ENCODE measurements at regions not wholly inside any gene's neighbourhood (a gene's known extent, or its start where the extent isn't known, plus 50 kb on each side); places are given as distances from the start of the nearest gene placed in this dataset.

- TF ChIP-seq, protein P1, sequence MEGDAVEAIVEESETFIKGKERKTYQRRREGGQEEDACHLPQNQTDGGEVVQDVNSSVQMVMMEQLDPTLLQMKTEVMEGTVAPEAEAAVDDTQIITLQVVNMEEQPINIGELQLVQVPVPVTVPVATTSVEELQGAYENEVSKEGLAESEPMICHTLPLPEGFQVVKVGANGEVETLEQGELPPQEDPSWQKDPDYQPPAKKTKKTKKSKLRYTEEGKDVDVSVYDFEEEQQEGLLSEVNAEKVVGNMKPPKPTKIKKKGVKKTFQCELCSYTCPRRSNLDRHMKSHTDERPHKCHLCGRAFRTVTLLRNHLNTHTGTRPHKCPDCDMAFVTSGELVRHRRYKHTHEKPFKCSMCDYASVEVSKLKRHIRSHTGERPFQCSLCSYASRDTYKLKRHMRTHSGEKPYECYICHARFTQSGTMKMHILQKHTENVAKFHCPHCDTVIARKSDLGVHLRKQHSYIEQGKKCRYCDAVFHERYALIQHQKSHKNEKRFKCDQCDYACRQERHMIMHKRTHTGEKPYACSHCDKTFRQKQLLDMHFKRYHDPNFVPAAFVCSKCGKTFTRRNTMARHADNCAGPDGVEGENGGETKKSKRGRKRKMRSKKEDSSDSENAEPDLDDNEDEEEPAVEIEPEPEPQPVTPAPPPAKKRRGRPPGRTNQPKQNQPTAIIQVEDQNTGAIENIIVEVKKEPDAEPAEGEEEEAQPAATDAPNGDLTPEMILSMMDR (IDR thresholded peaks at IDR 0.05; ENCODE audit: low read depth, low read length) = no peak
- no peak for DNase-seq (ENCODE audit: low read depth, low spot score)
- in situ Hi-C loops (cut with HindIII; ENCODE audit: low sequenced_read_pairs) = no loop called here
- no peak overlapping the region for H3K4me3 ChIP-seq (ENCODE audit: low read depth, low read length)
These were observed 181.9 kb downstream of the RBFOX3 start for GRCh38 chr17:79428988-79429387.

DNA sequence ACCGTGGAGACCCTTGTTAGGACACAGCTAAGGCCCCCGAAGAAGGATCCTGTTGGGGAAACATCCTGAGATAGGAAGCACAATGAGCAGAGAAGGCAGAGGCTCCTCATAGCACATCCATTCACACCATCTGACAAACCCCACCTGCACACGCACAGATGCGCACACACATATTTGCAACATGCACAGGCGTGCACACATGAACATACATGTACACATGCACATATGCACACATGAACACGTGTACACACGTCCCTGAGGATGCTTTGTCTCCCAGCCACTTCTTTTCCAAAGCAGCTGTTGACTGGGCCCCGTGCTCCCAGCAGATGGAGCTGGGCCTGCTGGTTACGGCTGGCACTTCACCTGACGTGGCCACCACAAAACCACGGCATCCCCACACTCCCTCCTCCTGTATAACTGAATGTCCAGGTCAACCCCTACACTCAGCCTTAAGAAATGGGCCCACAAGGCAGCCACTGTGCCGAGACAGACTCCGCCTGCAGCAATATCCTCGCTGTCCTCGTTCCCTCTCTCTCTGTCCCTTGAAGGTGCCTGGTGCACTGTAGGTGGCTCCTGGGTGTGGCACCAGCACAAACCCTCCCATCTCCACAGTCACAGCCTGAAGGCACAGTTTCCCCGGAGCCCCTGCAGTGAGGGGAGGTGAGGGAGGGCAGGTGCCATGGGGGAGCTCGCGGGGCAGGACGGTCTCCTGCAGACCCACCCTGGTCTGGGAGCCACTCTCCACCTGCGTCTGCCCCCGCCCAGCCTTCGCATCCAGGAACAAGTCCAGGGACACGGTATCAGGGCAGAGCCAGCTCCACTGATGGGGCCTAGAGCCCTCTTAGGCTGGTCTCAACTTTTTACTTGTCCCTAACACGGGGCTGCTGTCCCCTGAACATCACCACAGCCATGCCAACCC is 183.0 kb downstream of the RBFOX3 start:
- TF ChIP-seq, protein P1 (IDR thresholded peaks at IDR 0.05; ENCODE audit: low read depth, low read length) = no peak
- no peak overlapping the region for H3K4me3 ChIP-seq (ENCODE audit: low read depth, low read length)
- in situ Hi-C loops (cut with HindIII; ENCODE audit: low sequenced_read_pairs) = no loop called here
- no peak for DNase-seq (ENCODE audit: low read depth, low spot score)

DNA sequence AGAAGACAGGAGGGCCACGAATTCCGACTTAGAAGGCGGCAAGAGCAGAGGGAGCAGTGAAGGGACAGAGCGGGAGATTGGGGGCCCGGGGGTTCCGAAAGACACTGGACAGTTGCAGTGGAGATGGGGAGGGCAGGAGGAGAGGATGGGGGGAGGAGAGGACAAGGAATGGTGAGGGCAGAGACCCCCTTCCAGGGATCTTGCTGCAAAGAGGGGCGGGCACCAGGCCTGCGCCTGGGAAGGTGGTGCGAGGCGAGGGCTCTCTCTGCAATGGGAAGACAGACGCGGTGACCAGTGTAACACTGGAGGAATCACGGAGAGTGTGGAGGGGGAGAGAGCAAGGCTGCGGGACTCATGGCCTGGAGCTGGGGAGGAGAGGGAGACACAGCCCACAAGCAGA is 185.2 kb downstream of the RBFOX3 start:
- TF ChIP-seq, protein P1 (IDR thresholded peaks at IDR 0.05; ENCODE audit: low read depth, low read length) = no peak
- in situ Hi-C loops (cut with HindIII; ENCODE audit: low sequenced_read_pairs) = no loop called here

GRCh38 chr17:79424471-79425185 is 186.2 kb downstream of the RBFOX3 start:
- in situ Hi-C loops (cut with HindIII; ENCODE audit: low sequenced_read_pairs) = no loop called here
- DNase-seq (ENCODE audit: low read depth, low spot score) = no peak
- TF ChIP-seq, protein P1 (IDR thresholded peaks at IDR 0.05; ENCODE audit: low read depth, low read length) = no peak

More for the DNA sequence above, 185.2 kb downstream of the RBFOX3 start:
- no peak overlapping the region for H3K4me3 ChIP-seq (ENCODE audit: low read depth, low read length)
- no peak for DNase-seq (ENCODE audit: low read depth, low spot score)

GRCh38 chr17:79423811-79424465 is 186.9 kb downstream of the RBFOX3 start:
- in situ Hi-C loops (cut with HindIII; ENCODE audit: low sequenced_read_pairs) = no loop called here
- TF ChIP-seq, protein P1 (IDR thresholded peaks at IDR 0.05; ENCODE audit: low read depth, low read length) = no peak
- no peak for DNase-seq (ENCODE audit: low read depth, low spot score)
- H3K4me3 ChIP-seq (ENCODE audit: low read depth, low read length) = no peak overlapping the region

More at GRCh38 chr17:79424471-79425185, 186.2 kb downstream of the RBFOX3 start:
- H3K4me3 ChIP-seq (ENCODE audit: low read depth, low read length) = no peak overlapping the region

- no peak for DNase-seq (ENCODE audit: low read depth, low spot score)
- TF ChIP-seq, protein P1 (IDR thresholded peaks at IDR 0.05; ENCODE audit: low read depth, low read length) = no peak
- H3K4me3 ChIP-seq (ENCODE audit: low read depth, low read length) = no peak overlapping the region
- in situ Hi-C loops (cut with HindIII; ENCODE audit: low sequenced_read_pairs) = no loop called here
These were observed 188.6 kb downstream of the RBFOX3 start for GRCh38 chr17:79422236-79422635.
